ENCODE measurements at regions not wholly inside any gene's neighbourhood (a gene's known extent, or its start where the extent isn't known, plus 50 kb on each side); places are given as distances from the start of the nearest gene placed in this dataset.

- in situ Hi-C loops (cut with HindIII; ENCODE audit: low sequenced_read_pairs) = no loop called here
These were observed 429.2 kb upstream of the NR2F2 start for GRCh38 chr15:95901271-95901670.

GRCh38 chr15:95902606-95903005 is 427.9 kb upstream of the NR2F2 start:
- in situ Hi-C loops (cut with HindIII; ENCODE audit: low sequenced_read_pairs) = no loop called here

GRCh38 chr15:95903352-95903751 is 427.1 kb upstream of the NR2F2 start:
- in situ Hi-C loops (cut with HindIII; ENCODE audit: low sequenced_read_pairs) = no loop called here

GRCh38 chr15:95910643-95911212 is 419.8 kb upstream of the NR2F2 start:
- in situ Hi-C loops (cut with HindIII; ENCODE audit: low sequenced_read_pairs) = no loop called here

GRCh38 chr15:95911570-95912279 is 418.8 kb upstream of the NR2F2 start:
- in situ Hi-C loops (cut with HindIII; ENCODE audit: low sequenced_read_pairs) = no loop called here

- in situ Hi-C loops (cut with HindIII; ENCODE audit: low sequenced_read_pairs) = no loop called here
These were observed 418.2 kb upstream of the NR2F2 start for GRCh38 chr15:95912280-95912625.

- in situ Hi-C loops (cut with HindIII; ENCODE audit: low sequenced_read_pairs) = no loop called here
These were observed 417.8 kb upstream of the NR2F2 start for GRCh38 chr15:95912728-95913127.

GRCh38 chr15:95916568-95916967 is 413.9 kb upstream of the NR2F2 start:
- in situ Hi-C loops (cut with HindIII; ENCODE audit: low sequenced_read_pairs) = no loop called here

GRCh38 chr15:95918525-95918924 is 412.0 kb upstream of the NR2F2 start:
- in situ Hi-C loops (cut with HindIII; ENCODE audit: low sequenced_read_pairs) = no loop called here

- in situ Hi-C loops (cut with HindIII; ENCODE audit: low sequenced_read_pairs) = no loop called here
These were observed 411.0 kb upstream of the NR2F2 start for GRCh38 chr15:95919460-95919859.

- in situ Hi-C loops (cut with HindIII; ENCODE audit: low sequenced_read_pairs) = no loop called here
These were observed 409.1 kb upstream of the NR2F2 start for GRCh38 chr15:95921404-95921803.

- in situ Hi-C loops (cut with HindIII; ENCODE audit: low sequenced_read_pairs) = no loop called here
These were observed 408.1 kb upstream of the NR2F2 start for GRCh38 chr15:95922431-95922830.

GRCh38 chr15:95923792-95924191 is 406.7 kb upstream of the NR2F2 start:
- in situ Hi-C loops (cut with HindIII; ENCODE audit: low sequenced_read_pairs) = no loop called here

- in situ Hi-C loops (cut with HindIII; ENCODE audit: low sequenced_read_pairs) = no loop called here
These were observed 401.7 kb upstream of the NR2F2 start for GRCh38 chr15:95928822-95929221.

GRCh38 chr15:95929232-95929846 is 401.2 kb upstream of the NR2F2 start:
- in situ Hi-C loops (cut with HindIII; ENCODE audit: low sequenced_read_pairs) = no loop called here

GRCh38 chr15:95930659-95931375 is 399.7 kb upstream of the NR2F2 start:
- in situ Hi-C loops (cut with HindIII; ENCODE audit: low sequenced_read_pairs) = no loop called here

GRCh38 chr15:95931619-95932018 is 398.9 kb upstream of the NR2F2 start:
- in situ Hi-C loops (cut with HindIII; ENCODE audit: low sequenced_read_pairs) = no loop called here

- in situ Hi-C loops (cut with HindIII; ENCODE audit: low sequenced_read_pairs) = no loop called here
These were observed 398.4 kb upstream of the NR2F2 start for GRCh38 chr15:95932141-95932540.

- in situ Hi-C loops (cut with HindIII; ENCODE audit: low sequenced_read_pairs) = no loop called here
These were observed 397.8 kb upstream of the NR2F2 start for GRCh38 chr15:95932676-95933075.

GRCh38 chr15:95935852-95936251 is 394.6 kb upstream of the NR2F2 start:
- in situ Hi-C loops (cut with HindIII; ENCODE audit: low sequenced_read_pairs) = no loop called here

GRCh38 chr15:95937128-95937528 is 393.4 kb upstream of the NR2F2 start:
- in situ Hi-C loops (cut with HindIII; ENCODE audit: low sequenced_read_pairs) = no loop called here

- in situ Hi-C loops (cut with HindIII; ENCODE audit: low sequenced_read_pairs) = no loop called here
These were observed 390.0 kb upstream of the NR2F2 start for GRCh38 chr15:95940431-95940985.
